BLaER1 (cell line): ENCODE measurements at regions not wholly inside any gene's neighbourhood (a gene's known extent, or its start where the extent isn't known, plus 50 kb on each side); places are given as distances from the start of the nearest gene placed in this dataset.
"Not testable (repeated sequence)": the region's sequence is repeated elsewhere in the genome, so short reads cannot be mapped to it uniquely, and the experiment has no call there.

Experiments
- H3K27ac ChIP-seq: shearing (Covaris generic); formaldehyde crosslinking; 2 replicates; pipeline ENCODE4 v1.8.1; 2022
- H3K27me3 ChIP-seq: shearing (Covaris generic); formaldehyde crosslinking; 2 replicates; pipeline ENCODE4 v1.8.1; 2022
- H3K36me3 ChIP-seq: shearing (Covaris generic); formaldehyde crosslinking; 2 replicates; pipeline ENCODE4 v1.8.1; 2022
- H3K4me1 ChIP-seq: shearing (Covaris generic); formaldehyde crosslinking; 2 replicates; pipeline ENCODE4 v1.8.1; 2022
- H3K4me2 ChIP-seq: shearing (Covaris generic); formaldehyde crosslinking; 2 replicates; pipeline ENCODE4 v1.8.1; 2022
- H3K4me3 ChIP-seq: shearing (Covaris generic); formaldehyde crosslinking; 2 replicates; pipeline ENCODE4 v1.8.1; 2022
- H3K9ac ChIP-seq: shearing (Covaris generic); formaldehyde crosslinking; 2 replicates; pipeline ENCODE4 v1.8.1; 2022
- H3K9me3 ChIP-seq: shearing (Covaris generic); formaldehyde crosslinking; 2 replicates; pipeline ENCODE4 v1.8.1; 2022
- H4K20me1 ChIP-seq: shearing (Covaris generic); formaldehyde crosslinking; 2 replicates; pipeline ENCODE4 v1.8.1; 2022
- Cebpa-rat ChIP-seq: shearing (Covaris generic); IDR thresholded peaks from 2 replicates; pipeline ENCODE4 v1.8.1; 2022

- Histone ChIP-seq H3K9ac (no peak overlapping the region), H3K4me3 (no peak overlapping the region), H3K4me2 (no peak overlapping the region), H3K9me3 (no peaks in the 10 kb centered on the region), H3K27ac (no peak overlapping the region), H3K4me1 (peaks cover 6% of the 10 kb centered on the region; the same call in 1 of the 2 replicates), H3K36me3 (no peaks in the 10 kb centered on the region), H4K20me1 (no peaks in the 10 kb centered on the region), H3K27me3 (no peaks in the 10 kb centered on the region)
- no peak for TF ChIP-seq Cebpa-rat
Observed at GRCh38 chr4:24179201-24179840, 289.5 kb upstream of the PPARGC1A start.

GRCh38 chr4:24177443-24177842 is 287.6 kb upstream of the PPARGC1A start:
- H3K27me3 ChIP-seq, H3K4me3 ChIP-seq, H3K9me3 ChIP-seq, H4K20me1 ChIP-seq, H3K9ac ChIP-seq, H3K27ac ChIP-seq, H3K4me1 ChIP-seq, H3K4me2 ChIP-seq, H3K36me3 ChIP-seq: not testable (repeated sequence)

DNA sequence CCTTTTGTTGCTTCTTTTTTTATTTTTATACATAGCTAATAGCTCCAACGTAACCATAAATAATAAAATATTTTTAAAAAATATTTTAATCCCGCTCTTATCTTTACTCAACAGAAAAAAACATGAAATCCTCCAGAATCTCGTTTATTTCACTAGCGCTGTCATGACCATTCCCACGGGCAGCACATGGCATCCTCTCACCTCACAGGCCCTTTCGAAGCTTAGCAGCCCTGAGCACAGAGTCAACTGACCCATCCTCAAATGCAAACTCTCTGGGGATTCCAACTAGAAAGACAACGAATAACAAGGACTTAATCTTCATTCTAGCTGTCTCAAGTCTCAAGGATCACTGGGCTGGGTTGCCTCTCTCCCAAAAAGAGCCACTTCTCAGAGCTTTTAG is 285.9 kb upstream of the PPARGC1A start:
- Histone ChIP-seq H3K9me3 (no peaks in the 10 kb centered on the region), H4K20me1 (no peaks in the 10 kb centered on the region), H3K27ac (no peak overlapping the region), H3K27me3 (no peaks in the 10 kb centered on the region), H3K9ac (no peak overlapping the region), H3K4me1 (peaks cover 6% of the 10 kb centered on the region; the same call in 1 of the 2 replicates), H3K4me3 (no peak overlapping the region), H3K36me3 (no peaks in the 10 kb centered on the region), H3K4me2 (no peak overlapping the region)
- no peak for TF ChIP-seq Cebpa-rat

DNA sequence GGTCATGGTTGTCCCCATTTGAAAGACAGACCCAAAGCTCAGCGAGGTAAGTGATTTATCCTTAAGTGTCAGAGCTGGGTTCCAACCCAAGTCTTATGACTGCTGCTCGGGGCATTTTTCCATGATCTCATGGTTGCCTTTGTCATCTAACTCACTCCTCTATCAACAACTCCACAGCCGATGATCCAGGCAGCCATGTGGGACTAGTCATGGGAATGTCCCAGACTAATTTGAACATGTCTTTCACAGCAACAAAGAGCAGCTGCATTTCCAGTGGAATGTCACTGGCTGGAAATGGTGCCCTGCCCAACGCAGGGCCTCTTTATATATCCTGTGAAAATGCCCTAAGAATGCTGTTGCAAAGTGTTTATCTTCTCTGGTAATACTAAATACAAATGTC is 284.8 kb upstream of the PPARGC1A start:
- no peak overlapping the region for H3K4me3 ChIP-seq
- no peaks in the 10 kb centered on the region for H3K27me3 ChIP-seq
- no peak overlapping the region for H3K27ac ChIP-seq
- peaks cover 6% of the 10 kb centered on the region; the same call in 1 of the 2 replicates for H3K4me1 ChIP-seq
- no peak overlapping the region for H3K9ac ChIP-seq
- H4K20me1 ChIP-seq, result no peaks in the 10 kb centered on the region
- no peaks in the 10 kb centered on the region for H3K36me3 ChIP-seq
- no peaks in the 10 kb centered on the region for H3K9me3 ChIP-seq
- no peak for TF ChIP-seq Cebpa-rat
- H3K4me2 ChIP-seq, result no peak overlapping the region

- Histone ChIP-seq H4K20me1 (no peaks in the 10 kb centered on the region), H3K27me3 (no peaks in the 10 kb centered on the region), H3K4me1 (no peaks in the 10 kb centered on the region), H3K9ac (no peak overlapping the region), H3K4me2 (no peak overlapping the region), H3K27ac (no peak overlapping the region), H3K9me3 (no peaks in the 10 kb centered on the region), H3K36me3 (no peaks in the 10 kb centered on the region), H3K4me3 (no peak overlapping the region)
- TF ChIP-seq Cebpa-rat, result no peak
Observed at GRCh38 chr4:24172406-24172805, 282.6 kb upstream of the PPARGC1A start.

DNA sequence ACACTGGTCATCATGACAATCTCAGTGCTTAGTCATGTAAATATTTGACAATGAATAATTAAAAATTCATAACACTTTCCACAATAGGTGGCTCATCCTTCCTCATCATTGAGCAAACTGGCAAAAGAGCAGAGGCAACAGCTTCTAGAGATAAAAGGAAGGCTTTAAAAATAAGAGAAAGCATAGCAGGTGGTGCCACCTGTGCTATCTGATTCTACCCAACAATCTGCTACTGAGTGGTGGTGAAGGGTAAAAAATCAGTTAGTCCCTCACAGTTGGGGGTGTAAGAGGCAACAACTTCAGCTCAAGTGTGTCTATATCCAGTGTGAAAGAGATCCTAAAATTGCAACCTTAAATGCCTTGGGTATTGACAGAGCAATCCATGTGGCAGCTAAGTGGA is 280.1 kb upstream of the PPARGC1A start:
- H3K4me3 ChIP-seq, result no peak overlapping the region
- H3K27me3 ChIP-seq, result no peaks in the 10 kb centered on the region
- no peak overlapping the region for H3K9ac ChIP-seq
- no peak overlapping the region for H3K27ac ChIP-seq
- no peak overlapping the region for H3K4me2 ChIP-seq
- no peak for TF ChIP-seq Cebpa-rat
- no peaks in the 10 kb centered on the region for H4K20me1 ChIP-seq
- H3K9me3 ChIP-seq, result no peaks in the 10 kb centered on the region
- H3K36me3 ChIP-seq, result no peaks in the 10 kb centered on the region
- no peaks in the 10 kb centered on the region for H3K4me1 ChIP-seq

- H3K36me3 ChIP-seq, result no peaks in the 10 kb centered on the region
- no peaks in the 10 kb centered on the region for H3K27me3 ChIP-seq
- H3K4me3 ChIP-seq, result no peak overlapping the region
- no peaks in the 10 kb centered on the region for H3K4me1 ChIP-seq
- no peak for TF ChIP-seq Cebpa-rat
- H3K9ac ChIP-seq, result no peak overlapping the region
- no peaks in the 10 kb centered on the region for H3K9me3 ChIP-seq
- H3K27ac ChIP-seq, result no peak overlapping the region
- no peaks in the 10 kb centered on the region for H4K20me1 ChIP-seq
- H3K4me2 ChIP-seq, result no peak overlapping the region
Observed at GRCh38 chr4:24168658-24169057, 278.8 kb upstream of the PPARGC1A start.

DNA sequence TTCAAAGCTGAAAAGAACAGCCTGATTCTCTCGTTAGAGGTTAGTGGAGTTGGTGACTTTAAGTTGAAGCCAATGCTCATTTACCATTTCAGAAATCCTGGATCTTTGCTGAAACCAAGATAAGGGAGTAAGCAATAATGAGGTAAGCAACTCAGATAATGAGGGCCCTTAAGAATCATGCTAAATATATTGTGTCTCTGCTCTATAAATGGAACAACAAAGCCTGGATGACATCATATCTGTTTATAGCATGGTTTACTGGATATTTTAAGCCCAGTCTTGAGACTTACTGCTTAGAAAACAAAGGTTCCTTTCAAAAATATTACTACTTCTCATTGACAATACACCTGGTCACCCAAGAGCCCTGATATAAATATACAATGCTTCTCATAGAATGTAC is 276.7 kb upstream of the PPARGC1A start:
- Histone ChIP-seq H3K4me1 (no peaks in the 10 kb centered on the region), H3K4me2 (no peak overlapping the region), H4K20me1 (no peaks in the 10 kb centered on the region), H3K36me3 (no peaks in the 10 kb centered on the region), H3K27ac (no peak overlapping the region), H3K9ac (no peak overlapping the region), H3K4me3 (no peak overlapping the region), H3K9me3 (no peaks in the 10 kb centered on the region), H3K27me3 (no peaks in the 10 kb centered on the region)
- TF ChIP-seq Cebpa-rat, result no peak

DNA sequence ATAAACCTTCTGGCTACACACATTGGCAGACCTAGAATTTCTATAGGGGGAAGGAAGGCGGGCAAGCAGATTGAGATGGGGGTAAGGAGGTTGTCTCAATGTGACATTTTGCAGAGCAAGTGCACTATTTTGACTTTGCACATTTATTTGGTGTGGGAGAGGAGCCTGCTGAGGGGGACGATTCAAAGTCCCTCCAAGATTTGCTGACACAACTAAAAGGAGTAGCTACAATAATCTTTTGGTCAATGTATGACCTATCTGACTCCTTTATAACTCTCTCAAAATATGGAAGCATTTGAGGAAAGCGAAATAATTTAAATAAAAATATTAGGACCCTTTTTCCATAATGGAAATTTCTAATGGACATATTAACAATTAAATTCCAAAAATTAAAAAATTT is 274.9 kb upstream of the PPARGC1A start:
- no peaks in the 10 kb centered on the region for H3K36me3 ChIP-seq
- no peaks in the 10 kb centered on the region for H4K20me1 ChIP-seq
- no peaks in the 10 kb centered on the region for H3K27me3 ChIP-seq
- no peaks in the 10 kb centered on the region for H3K9me3 ChIP-seq
- no peak overlapping the region for H3K27ac ChIP-seq
- H3K4me2 ChIP-seq, result no peak overlapping the region
- H3K9ac ChIP-seq, result no peak overlapping the region
- TF ChIP-seq Cebpa-rat, result no peak
- no peak overlapping the region for H3K4me3 ChIP-seq
- H3K4me1 ChIP-seq, result no peaks in the 10 kb centered on the region

GRCh38 chr4:24164054-24164693 is 274.3 kb upstream of the PPARGC1A start:
- Histone ChIP-seq H3K27me3 (no peaks in the 10 kb centered on the region), H3K4me3 (no peak overlapping the region), H4K20me1 (no peaks in the 10 kb centered on the region), H3K4me1 (no peaks in the 10 kb centered on the region), H3K27ac (no peak overlapping the region), H3K4me2 (no peak overlapping the region), H3K9me3 (no peaks in the 10 kb centered on the region), H3K9ac (no peak overlapping the region), H3K36me3 (no peaks in the 10 kb centered on the region)
- TF ChIP-seq Cebpa-rat, result no peak
